ENCODE measurements at regions not wholly inside any gene's neighbourhood (a gene's known extent, or its start where the extent isn't known, plus 50 kb on each side); places are given as distances from the start of the nearest gene placed in this dataset.

DNA sequence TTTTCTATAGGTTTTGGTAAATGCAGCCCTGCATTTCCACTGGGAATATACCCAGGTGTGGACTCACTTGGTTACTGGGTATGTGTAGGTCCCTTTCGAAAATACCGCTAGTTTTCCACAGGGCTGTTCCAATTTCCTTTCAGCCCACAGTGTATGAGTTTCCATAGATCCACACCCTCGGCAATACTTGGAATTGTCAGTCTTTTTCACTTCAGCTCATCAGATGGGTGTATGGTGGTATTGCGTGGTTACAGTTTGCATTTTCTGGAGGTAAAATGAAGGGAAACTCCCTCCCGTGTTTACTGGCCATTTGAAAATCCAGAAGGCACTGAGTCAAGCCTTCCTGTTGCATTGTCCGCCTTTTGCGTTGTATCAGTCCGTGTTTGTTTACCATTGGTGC, 453.6 kb downstream of the CDH26 start:
- ChIA-PET CTCF (ENCODE audit: partially characterized antibody) (no interaction called here), POLR2A (ENCODE audit: partially characterized antibody) (no interaction called here)
- Histone ChIP-seq H3K14ac (ENCODE audit: insufficient read length) (no peak overlapping the region), H3K27ac (ENCODE audit: low read depth, low read length) (no peak overlapping the region), H3K36me3 (ENCODE audit: control insufficient read depth in 2 of 4, insufficient read depth in 4 of 4, low read length in 3 of 4) (no peaks in the 10 kb centered on the region), H3K4me2 (ENCODE audit: insufficient read depth in 1 of 2, low read depth in 2 of 2, low read length in 2 of 2) (no peak overlapping the region), H3K4me3 (ENCODE audit: extremely low read depth in 1 of 4, insufficient read depth in 2 of 4, low read depth in 3 of 4, low read length in 4 of 4) (no peak overlapping the region), H3K23ac (ENCODE audit: insufficient read length) (no peak overlapping the region), H2BK12ac (ENCODE audit: low read depth, low read length) (no peak overlapping the region), H2BK120ac (replicated peaks; ENCODE audit: low read depth, low read length) (no peak overlapping the region), H3K23me2 (ENCODE audit: low read depth, low read length) (no peaks in the 10 kb centered on the region), H4K5ac (ENCODE audit: insufficient read length, low read depth, low read length) (no peak overlapping the region), H3K79me2 (ENCODE audit: control insufficient read depth in 1 of 2, insufficient read depth in 2 of 2, low read length in 2 of 2) (no peaks in the 10 kb centered on the region), H3K4ac (replicated peaks; ENCODE audit: insufficient read length, low read depth, low read length) (no peak overlapping the region), H3K79me1 (ENCODE audit: low read depth, low read length) (no peaks in the 10 kb centered on the region), H3K9ac (replicated peaks in 1 of 4; ENCODE audit: extremely low read depth in 1 of 4, low read depth in 3 of 4, low read length in 3 of 4) (no peak overlapping the region), H2BK20ac (ENCODE audit: low read length) (no peak overlapping the region), H2AFZ (ENCODE audit: low read length) (no peak overlapping the region), H4K91ac (replicated peaks; ENCODE audit: insufficient read length, low read length) (no peak overlapping the region), H2BK5ac (ENCODE audit: low read depth, low read length) (no peak overlapping the region), H4K20me1 (replicated peaks in 1 of 2; ENCODE audit: control insufficient read depth in 1 of 2, insufficient read depth in 2 of 2, low read length in 2 of 2) (no peaks in the 10 kb centered on the region), H4K8ac (ENCODE audit: extremely low read depth, insufficient read depth, low read length) (no peak overlapping the region), H3K4me1 (replicated peaks in 1 of 4; ENCODE audit: control insufficient read depth in 3 of 4, insufficient read depth in 4 of 4, low read length in 3 of 4) (no peaks in the 10 kb centered on the region), H3K18ac (ENCODE audit: extremely low read depth, low read length) (no peak overlapping the region), H2AK5ac (ENCODE audit: low read depth, low read length) (no peak overlapping the region), H3K9me3 (ENCODE audit: insufficient read depth in 2 of 2, low read depth in 1 of 2, low read length in 1 of 2) (peaks cover 0 to 8% of the 10 kb centered on the region in 2 experiments; a peak in 2 of 4 replicates), H3K27me3 (replicated peaks in 1 of 4; ENCODE audit: control insufficient read depth in 3 of 4, extremely low read depth in 1 of 4, insufficient read depth in 3 of 4, low read length in 3 of 4) (peaks cover 0 to 1% (median 0%) of the 10 kb centered on the region in 4 experiments; a peak in 2 of 7 replicates), H2BK15ac (ENCODE audit: low read length) (no peak overlapping the region), H3K56ac (replicated peaks; ENCODE audit: insufficient read length, low read depth, low read length) (no peak overlapping the region)
- no peak for DNase-seq (ENCODE audit: low read depth in 1 of 2, low spot score in 2 of 2)
- 95% methylated on average over 7 of the region's 8 CpGs; no CpG with 5 or more reads in 1 of the 2 experiments for WGBS, 2 experiments (ENCODE audit: extremely low coverage in 1 of 2, insufficient coverage in 1 of 2, insufficient read length in 1 of 2, insufficient replicate concordance in 2 of 2, low coverage in 1 of 2, low lambda C conversion rate in 2 of 2, missing lambda C conversion rate in 1 of 2)
- FAIRE-seq, result no peak
- no peak for TF ChIP-seq BCL11A (IDR thresholded peaks at IDR 0.05; ENCODE audit: low read depth in 2 of 2, low read length in 2 of 2)
- TF ChIP-seq KDM1A (IDR thresholded peaks at IDR 0.05; ENCODE audit: borderline replicate concordance, low read length), result no peak
- TF ChIP-seq NANOG (IDR thresholded peaks at IDR 0.05; ENCODE audit: insufficient read depth, low read depth, low read length, poor library complexity, severe bottlenecking), result no peak
- no peak for TF ChIP-seq BACH1 (IDR thresholded peaks at IDR 0.05; ENCODE audit: low read length)
- no peak for TF ChIP-seq EZH2 (IDR thresholded peaks at IDR 0.05; ENCODE audit: low read depth, low read length, severe bottlenecking)
- no peak for TF ChIP-seq CBX5 (IDR thresholded peaks at IDR 0.05; ENCODE audit: low read depth, low read length)
- no peak for TF ChIP-seq SIN3A (conservative IDR thresholded peaks at IDR 0.05 in 1 of 2, IDR thresholded peaks at IDR 0.05 in 1 of 2; ENCODE audit: low read depth in 1 of 2, low read length in 2 of 2)
- TF ChIP-seq, protein P1, sequence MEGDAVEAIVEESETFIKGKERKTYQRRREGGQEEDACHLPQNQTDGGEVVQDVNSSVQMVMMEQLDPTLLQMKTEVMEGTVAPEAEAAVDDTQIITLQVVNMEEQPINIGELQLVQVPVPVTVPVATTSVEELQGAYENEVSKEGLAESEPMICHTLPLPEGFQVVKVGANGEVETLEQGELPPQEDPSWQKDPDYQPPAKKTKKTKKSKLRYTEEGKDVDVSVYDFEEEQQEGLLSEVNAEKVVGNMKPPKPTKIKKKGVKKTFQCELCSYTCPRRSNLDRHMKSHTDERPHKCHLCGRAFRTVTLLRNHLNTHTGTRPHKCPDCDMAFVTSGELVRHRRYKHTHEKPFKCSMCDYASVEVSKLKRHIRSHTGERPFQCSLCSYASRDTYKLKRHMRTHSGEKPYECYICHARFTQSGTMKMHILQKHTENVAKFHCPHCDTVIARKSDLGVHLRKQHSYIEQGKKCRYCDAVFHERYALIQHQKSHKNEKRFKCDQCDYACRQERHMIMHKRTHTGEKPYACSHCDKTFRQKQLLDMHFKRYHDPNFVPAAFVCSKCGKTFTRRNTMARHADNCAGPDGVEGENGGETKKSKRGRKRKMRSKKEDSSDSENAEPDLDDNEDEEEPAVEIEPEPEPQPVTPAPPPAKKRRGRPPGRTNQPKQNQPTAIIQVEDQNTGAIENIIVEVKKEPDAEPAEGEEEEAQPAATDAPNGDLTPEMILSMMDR (IDR thresholded peaks at IDR 0.05; ENCODE audit: control extremely low read depth in 1 of 3, insufficient read depth in 1 of 3, low read depth in 1 of 3, low read length in 3 of 3), result no peak
- TF ChIP-seq KDM4A (IDR thresholded peaks at IDR 0.05; ENCODE audit: low read depth, low read length, severe bottlenecking), result no peak
- TF ChIP-seq CHD1 (IDR thresholded peaks at IDR 0.05; ENCODE audit: low read depth, low read length), result no peak
- no peak for TF ChIP-seq RAD21 (IDR thresholded peaks at IDR 0.05 in 1 of 2, conservative IDR thresholded peaks at IDR 0.05 in 1 of 2; ENCODE audit: low read depth in 2 of 2, low read length in 2 of 2)

All from H1 (cell line).